Uterus (tissue), 2 donors: ENCODE measurements at regions not wholly inside any gene's neighbourhood (a gene's known extent, or its start where the extent isn't known, plus 50 kb on each side); places are given as distances from the start of the nearest gene placed in this dataset.
"Not testable (repeated sequence)": the region's sequence is repeated elsewhere in the genome, so short reads cannot be mapped to it uniquely, and the experiment has no call there.

Experiments used
- POLR2A ChIP-seq, 2 donors: fragments of 450-650 bp; IDR thresholded peaks; one replicate each; pipeline ENCODE4 v1.6.1; 2016; ENCODE audit warnings: antibody characterized with exemption in 2 of 2, mild to moderate bottlenecking in 1 of 2, moderate library complexity in 1 of 2
- TF ChIP-seq, protein P1 (sequence below), 4 experiments: fragments of 200-600 bp in 2 of 4; fragments of 450-650 bp in 2 of 4; sonication (generic) in 2 of 4; IDR thresholded peaks; one replicate each; pipeline ENCODE4 v1.5.1; 2016 to 2019; ENCODE audit warnings: antibody characterized with exemption in 4 of 4, mild to moderate bottlenecking in 2 of 4, moderate library complexity in 1 of 4

DNA sequence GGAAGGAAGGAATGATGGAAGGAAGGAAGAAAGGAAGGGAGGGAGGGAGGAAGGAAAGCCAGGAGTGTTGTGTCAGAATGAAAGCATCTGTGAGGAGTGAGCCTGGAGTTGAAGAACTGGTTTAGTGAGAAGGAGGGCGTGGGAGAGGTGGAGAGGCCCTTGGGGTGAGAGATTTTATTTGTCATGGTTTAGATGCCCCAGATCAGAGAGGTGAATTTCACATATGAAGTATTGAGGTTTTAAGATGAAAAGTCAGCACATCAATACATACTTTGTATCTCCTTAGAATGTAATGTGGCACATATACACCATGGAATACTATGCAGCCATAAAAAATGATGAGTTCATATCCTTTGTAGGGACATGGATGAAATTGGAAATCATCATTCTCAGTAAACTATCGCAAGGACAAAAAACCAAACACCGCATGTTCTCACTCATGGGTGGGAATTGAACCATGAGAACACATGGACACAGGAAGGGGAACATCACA, 222.3 kb upstream of the ECI2 start:
- TF ChIP-seq POLR2A (IDR thresholded peaks at IDR 0.05), result not testable (repeated sequence)
- TF ChIP-seq, protein P1, sequence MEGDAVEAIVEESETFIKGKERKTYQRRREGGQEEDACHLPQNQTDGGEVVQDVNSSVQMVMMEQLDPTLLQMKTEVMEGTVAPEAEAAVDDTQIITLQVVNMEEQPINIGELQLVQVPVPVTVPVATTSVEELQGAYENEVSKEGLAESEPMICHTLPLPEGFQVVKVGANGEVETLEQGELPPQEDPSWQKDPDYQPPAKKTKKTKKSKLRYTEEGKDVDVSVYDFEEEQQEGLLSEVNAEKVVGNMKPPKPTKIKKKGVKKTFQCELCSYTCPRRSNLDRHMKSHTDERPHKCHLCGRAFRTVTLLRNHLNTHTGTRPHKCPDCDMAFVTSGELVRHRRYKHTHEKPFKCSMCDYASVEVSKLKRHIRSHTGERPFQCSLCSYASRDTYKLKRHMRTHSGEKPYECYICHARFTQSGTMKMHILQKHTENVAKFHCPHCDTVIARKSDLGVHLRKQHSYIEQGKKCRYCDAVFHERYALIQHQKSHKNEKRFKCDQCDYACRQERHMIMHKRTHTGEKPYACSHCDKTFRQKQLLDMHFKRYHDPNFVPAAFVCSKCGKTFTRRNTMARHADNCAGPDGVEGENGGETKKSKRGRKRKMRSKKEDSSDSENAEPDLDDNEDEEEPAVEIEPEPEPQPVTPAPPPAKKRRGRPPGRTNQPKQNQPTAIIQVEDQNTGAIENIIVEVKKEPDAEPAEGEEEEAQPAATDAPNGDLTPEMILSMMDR (IDR thresholded peaks at IDR 0.05), result not testable (repeated sequence)
